GM23248 (cell line): ENCODE measurements at regions not wholly inside any gene's neighbourhood (a gene's known extent, or its start where the extent isn't known, plus 50 kb on each side); places are given as distances from the start of the nearest gene placed in this dataset.

Experiments
- DNase-seq: peaks from one replicate; pipeline ENCODE4 v3.0.0-alpha.2; 2015
- H2AFZ ChIP-seq: fragments of 200-600 bp; sonication (generic); 2 replicates; pipeline ENCODE4 v1.6.1; 2016; ENCODE audit warnings: antibody characterized with exemption
- H3F3A ChIP-seq: fragments of 200-600 bp; sonication (generic); 2 replicates; pipeline ENCODE4 v1.6.1; 2016; ENCODE audit warnings: mild to moderate bottlenecking, antibody characterized with exemption, mixed run types; ENCODE audit not compliant: insufficient read depth
- H3K27ac ChIP-seq: fragments of 200-600 bp; sonication (generic); 2 replicates; pipeline ENCODE4 v1.5.1; 2016; ENCODE audit warnings: mild to moderate bottlenecking
- H3K27me3 ChIP-seq: fragments of 200-600 bp; sonication (generic); replicated peaks from 2 replicates; pipeline ENCODE4 v1.6.1; 2016; ENCODE audit warnings: mild to moderate bottlenecking; ENCODE audit not compliant: insufficient read depth
- H3K36me3 ChIP-seq: fragments of 200-600 bp; sonication (generic); 2 replicates; pipeline ENCODE4 v1.6.1; 2016; ENCODE audit warnings: low read depth, mild to moderate bottlenecking
- H3K4me1 ChIP-seq: fragments of 200-600 bp; sonication (generic); 2 replicates; pipeline ENCODE4 v1.6.1; 2016; ENCODE audit warnings: mild to moderate bottlenecking; ENCODE audit not compliant: insufficient read depth
- H3K4me2 ChIP-seq: fragments of 200-600 bp; sonication (generic); one replicate; pipeline ENCODE4 v1.6.1; 2016; ENCODE audit warnings: mild to moderate bottlenecking; ENCODE audit not compliant: unreplicated experiment
- H3K4me3 ChIP-seq: fragments of 200-600 bp; sonication (generic); 2 replicates; pipeline ENCODE4 v1.5.1; 2016; ENCODE audit warnings: mild to moderate bottlenecking
- H3K79me2 ChIP-seq: fragments of 200-600 bp; sonication (generic); 2 replicates; pipeline ENCODE4 v1.6.1; 2016; ENCODE audit warnings: mild to moderate bottlenecking; ENCODE audit not compliant: insufficient read depth
- H3K9ac ChIP-seq: fragments of 200-600 bp; sonication (generic); 2 replicates; pipeline ENCODE4 v1.6.1; 2016; ENCODE audit warnings: mild to moderate bottlenecking
- H3K9me2 ChIP-seq: fragments of 200-600 bp; sonication (generic); 2 replicates; pipeline ENCODE4 v1.6.1; 2016; ENCODE audit warnings: mixed run types, mild to moderate bottlenecking, moderate library complexity; ENCODE audit not compliant: insufficient read depth
- H3K9me3 ChIP-seq: fragments of 200-600 bp; sonication (generic); one replicate; pipeline ENCODE4 v1.6.1; 2017; ENCODE audit warnings: low read depth
- H4K20me1 ChIP-seq: fragments of 200-600 bp; sonication (generic); 2 replicates; pipeline ENCODE4 v1.6.0; 2016; ENCODE audit not compliant: insufficient read depth
- EZH2 ChIP-seq: fragments of 200-600 bp; sonication (generic); IDR thresholded peaks from 2 replicates; pipeline ENCODE4 v1.6.1; 2018; ENCODE audit warnings: antibody characterized with exemption, mild to moderate bottlenecking; ENCODE audit not compliant: insufficient read depth, poor library complexity, severe bottlenecking
- EZH2phosphoT487 ChIP-seq: fragments of 200-600 bp; sonication (generic); IDR thresholded peaks from 2 replicates; pipeline ENCODE4 v1.6.1; 2018; ENCODE audit warnings: antibody characterized with exemption, moderate library complexity, mild to moderate bottlenecking, low read depth; ENCODE audit not compliant: insufficient read depth
- in situ Hi-C: fragments of 300-500 bp; cut with MboI; formaldehyde crosslinking; loops from 2 replicates; pipeline ENCODE4 v1.15.0; 2020

DNA sequence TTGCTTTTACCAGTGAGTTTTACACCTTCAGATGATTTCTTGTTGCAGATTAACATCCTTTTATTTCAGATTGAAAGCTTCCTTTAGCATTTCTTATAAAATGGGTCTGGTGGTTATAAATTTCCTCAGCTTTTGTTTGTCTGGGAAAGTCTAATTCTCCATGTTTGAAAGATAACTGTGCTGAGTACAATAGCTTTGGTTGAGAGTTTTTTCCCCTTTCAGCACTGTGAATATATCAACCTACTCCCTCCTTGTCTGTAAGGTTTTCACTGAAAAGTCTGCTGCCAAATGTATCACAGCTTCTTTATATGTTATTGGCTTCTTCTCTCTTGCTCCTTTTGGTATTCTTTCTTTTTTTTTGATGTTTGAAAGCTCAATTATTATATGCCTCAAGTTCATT, 53.5 kb upstream of the ACTRT1 start:
- Histone ChIP-seq H4K20me1 (no peaks in the 10 kb centered on the region), H3K27me3 (no peaks in the 10 kb centered on the region), H2AFZ (no peak overlapping the region), H3K79me2 (no peaks in the 10 kb centered on the region), H3K27ac (no peak overlapping the region), H3K4me3 (no peak overlapping the region), H3K4me1 (no peaks in the 10 kb centered on the region), H3K9me2 (no peaks in the 10 kb centered on the region), H3K9ac (no peak overlapping the region), H3K4me2 (no peak overlapping the region), H3K9me3 (no peaks in the 10 kb centered on the region), H3F3A (no peaks in the 10 kb centered on the region), H3K36me3 (no peaks in the 10 kb centered on the region)
- TF ChIP-seq EZH2 = no peak
- TF ChIP-seq EZH2phosphoT487 = no peak
- in situ Hi-C loops = no loop called here
- no peak for DNase-seq
